Nephron (organoid): ENCODE measurements at regions not wholly inside any gene's neighbourhood (a gene's known extent, or its start where the extent isn't known, plus 50 kb on each side); places are given as distances from the start of the nearest gene placed in this dataset.
"Not testable (repeated sequence)": the region's sequence is repeated elsewhere in the genome, so short reads cannot be mapped to it uniquely, and the experiment has no call there.

ENCODE experiments used
- H3K27ac Mint-ChIP-seq, 3 experiments: 2 replicates each; pipeline ENCODE4 v1.8.0; 2020; ENCODE audit warnings: mixed read lengths in 3 of 3, mild to moderate bottlenecking in 2 of 3, moderate library complexity in 1 of 3
- H3K27me3 Mint-ChIP-seq: 2 replicates; pipeline ENCODE4 v1.8.0; 2021; ENCODE audit warnings: low read depth, mild to moderate bottlenecking, moderate library complexity, mixed read lengths
- H3K36me3 Mint-ChIP-seq: 2 replicates; pipeline ENCODE4 v1.8.0; 2020; ENCODE audit warnings: low read depth, mixed read lengths
- H3K4me1 Mint-ChIP-seq: 2 replicates; pipeline ENCODE4 v1.8.0; 2020; ENCODE audit warnings: mixed read lengths
- H3K4me3 Mint-ChIP-seq, 3 experiments: 2 replicates each; pipeline ENCODE4 v1.8.0; 2020; ENCODE audit warnings: mild to moderate bottlenecking in 3 of 3, mixed read lengths in 3 of 3, moderate library complexity in 2 of 3
- H3K9me3 Mint-ChIP-seq: 2 replicates; pipeline ENCODE4 v1.8.0; 2020; ENCODE audit warnings: mixed read lengths
- TF ChIP-seq, protein P1 (sequence below), 3 experiments: fragments of 200-600 bp; sonication (generic); IDR thresholded peaks; one replicate each; pipeline ENCODE4 v1.5.0; 2021; ENCODE audit warnings: antibody characterized with exemption in 3 of 3; ENCODE audit not compliant: unreplicated experiment in 3 of 3

DNA sequence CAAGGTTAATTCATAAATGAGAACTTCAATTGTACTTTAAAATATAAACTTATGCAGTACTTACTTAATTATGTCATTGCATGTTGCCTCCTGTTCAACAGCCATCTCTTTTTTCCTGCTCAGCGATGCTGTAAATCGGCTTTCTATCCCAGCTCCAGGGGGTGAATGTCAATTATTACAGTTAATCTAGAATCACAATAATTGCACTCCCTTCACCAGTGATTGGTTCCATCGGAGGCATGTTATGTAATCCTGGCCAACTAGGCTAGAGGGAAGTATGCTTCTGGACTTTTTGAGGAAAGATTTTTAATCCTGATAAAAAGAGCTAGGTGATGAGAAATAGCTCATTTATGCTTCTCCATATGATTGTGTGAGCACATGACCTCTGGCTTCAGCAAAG, 53.8 kb upstream of the SGIP1 start:
- H3K4me3 Mint-ChIP-seq, result no peak overlapping the region
- H3K4me1 Mint-ChIP-seq, result no peaks in the 10 kb centered on the region
- H3K27ac Mint-ChIP-seq, result no peak overlapping the region
- TF ChIP-seq, protein P1, sequence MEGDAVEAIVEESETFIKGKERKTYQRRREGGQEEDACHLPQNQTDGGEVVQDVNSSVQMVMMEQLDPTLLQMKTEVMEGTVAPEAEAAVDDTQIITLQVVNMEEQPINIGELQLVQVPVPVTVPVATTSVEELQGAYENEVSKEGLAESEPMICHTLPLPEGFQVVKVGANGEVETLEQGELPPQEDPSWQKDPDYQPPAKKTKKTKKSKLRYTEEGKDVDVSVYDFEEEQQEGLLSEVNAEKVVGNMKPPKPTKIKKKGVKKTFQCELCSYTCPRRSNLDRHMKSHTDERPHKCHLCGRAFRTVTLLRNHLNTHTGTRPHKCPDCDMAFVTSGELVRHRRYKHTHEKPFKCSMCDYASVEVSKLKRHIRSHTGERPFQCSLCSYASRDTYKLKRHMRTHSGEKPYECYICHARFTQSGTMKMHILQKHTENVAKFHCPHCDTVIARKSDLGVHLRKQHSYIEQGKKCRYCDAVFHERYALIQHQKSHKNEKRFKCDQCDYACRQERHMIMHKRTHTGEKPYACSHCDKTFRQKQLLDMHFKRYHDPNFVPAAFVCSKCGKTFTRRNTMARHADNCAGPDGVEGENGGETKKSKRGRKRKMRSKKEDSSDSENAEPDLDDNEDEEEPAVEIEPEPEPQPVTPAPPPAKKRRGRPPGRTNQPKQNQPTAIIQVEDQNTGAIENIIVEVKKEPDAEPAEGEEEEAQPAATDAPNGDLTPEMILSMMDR (IDR thresholded peaks at IDR 0.05; ENCODE audit: unreplicated experiment in 3 of 3), result no peak
- H3K27me3 Mint-ChIP-seq, result no peaks in the 10 kb centered on the region
- H3K9me3 Mint-ChIP-seq, result peaks cover 12% of the 10 kb centered on the region
- no peaks in the 10 kb centered on the region for H3K36me3 Mint-ChIP-seq

DNA sequence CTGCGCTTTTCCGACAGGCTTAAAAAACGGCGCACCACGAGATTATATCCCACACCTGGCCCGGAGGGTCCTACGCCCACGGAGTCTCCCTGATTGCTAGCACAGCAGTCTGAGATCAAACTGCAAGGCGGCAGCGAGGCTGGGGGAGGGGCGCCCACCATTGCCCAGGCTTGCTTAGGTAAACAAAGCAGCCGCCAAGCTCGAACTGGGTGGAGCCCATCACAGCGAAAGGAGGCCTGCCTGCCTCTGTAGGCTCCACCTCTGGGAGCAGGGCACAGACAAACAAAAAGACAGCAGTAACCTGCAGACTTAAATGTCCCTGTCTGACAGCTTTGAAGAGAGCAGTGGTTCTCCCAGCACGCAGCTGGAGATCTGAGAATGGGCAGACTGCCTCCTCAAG, 52.7 kb upstream of the SGIP1 start:
- peaks cover 12% of the 10 kb centered on the region for H3K9me3 Mint-ChIP-seq
- H3K4me3 Mint-ChIP-seq, H3K27me3 Mint-ChIP-seq, H3K4me1 Mint-ChIP-seq, H3K27ac Mint-ChIP-seq, H3K36me3 Mint-ChIP-seq: not testable (repeated sequence)
